Right cardiac atrium (tissue), 5 donors: ENCODE measurements at regions not wholly inside any gene's neighbourhood (a gene's known extent, or its start where the extent isn't known, plus 50 kb on each side); places are given as distances from the start of the nearest gene placed in this dataset.

ENCODE experiments used
- ATAC-seq, 2 donors: fragments of 200-7000 bp; cut with Tn5 transposase; one replicate each; pipeline versions ENCODE4 v1.8.0 to v1.9.1; 2020; ENCODE audit warnings: moderate library complexity in 2 of 2, mild to moderate bottlenecking in 1 of 2
- DNase-seq, 3 donors: peaks; one replicate each; pipeline ENCODE4 v3.0.0-alpha.2; 2020
- H3K27ac ChIP-seq: one replicate; pipeline ENCODE4 v1.5.1; 2013; ENCODE audit warnings: mild to moderate bottlenecking, low read length, control low read depth, moderate library complexity
- H3K27me3 ChIP-seq: one replicate; pipeline ENCODE4 v1.6.1; 2013; ENCODE audit not compliant: control insufficient read depth, insufficient read depth
- H3K4me1 ChIP-seq: one replicate; pipeline ENCODE4 v1.6.1; 2013; ENCODE audit warnings: low read length; ENCODE audit not compliant: control insufficient read depth, insufficient read depth
- H3K4me3 ChIP-seq: one replicate; pipeline ENCODE4 v1.5.1; 2013; ENCODE audit warnings: low read length, control low read depth
- H3K9me3 ChIP-seq: one replicate; pipeline ENCODE4 v1.6.1; 2013; ENCODE audit warnings: low read length; ENCODE audit not compliant: control insufficient read depth
- WGBS: extraction: QIAGEN DNeasy Blood & Tissue Kit; methylation state at CpG from one replicate; pipeline ENCODE4 v1.1.7; 2013; 5-methylcytosine and 5-hydroxymethylcytosine counted together
- intact Hi-C, 4 donors: fragments of 100-400 bp; cut with DNase I; formaldehyde crosslinking; loops; one replicate each; pipeline versions ENCODE4 v1.11.0 to v1.14.0; 2022 to 2023
- donor health status: healthy with polysubstance abuse.
- donor health status: DM: no; HTN: yes; CAD: no.
- donor health status: DM: no; HTN: no; CAD: no.
- donor health status: DM: no; HTN: yes; CAD: no; lungs with severe emphysema.
- donor health status: DM: yes; HTN: yes; CAD: no.

DNA sequence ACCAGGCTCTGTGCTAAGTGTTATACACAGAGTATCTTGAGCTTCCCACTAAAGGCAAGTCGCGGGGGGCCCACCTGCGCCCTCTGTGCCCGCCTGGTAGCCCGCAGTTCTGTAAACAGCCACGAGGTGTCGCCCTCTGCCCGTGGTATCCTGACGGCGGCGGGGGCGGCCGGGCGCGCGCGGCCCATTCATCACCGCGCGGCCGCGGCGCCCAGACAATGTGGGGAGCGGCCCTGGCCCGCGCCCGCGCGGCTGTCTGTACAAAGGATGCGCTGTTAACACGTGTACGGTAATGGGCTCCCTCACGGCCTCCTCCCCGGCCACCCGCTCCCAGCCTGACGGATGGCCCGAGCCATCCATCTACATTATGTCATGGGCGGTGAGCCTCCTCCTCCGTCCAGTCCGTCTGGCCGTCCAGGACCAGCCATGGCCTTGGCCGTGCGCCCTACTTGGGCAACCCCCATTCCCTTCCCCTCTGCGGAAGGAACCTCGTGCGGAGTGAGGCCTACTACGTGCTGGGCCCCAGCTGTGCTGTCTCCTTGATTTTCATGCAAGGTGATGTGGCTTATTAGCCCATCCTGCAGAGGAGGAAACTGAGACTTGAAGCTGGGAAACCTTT, 99.4 kb downstream of the MIAT start:
- no peaks in the 10 kb centered on the region for H3K4me1 ChIP-seq
- H3K27ac ChIP-seq, result no peak overlapping the region
- 12% methylated on average over 47 of the region's 47 CpGs for WGBS
- no peak overlapping the region for H3K4me3 ChIP-seq
- peak; percentile 85 to 92 for ATAC-seq
- intact Hi-C loops, result loop anchor here in 3 of 4 donors (5.0 to 10.0 kb wide), 4 partner anchors 558 to 1258 kb away; partner anchors contain the start of gene MN1 (in 3 of the 3)
- no peaks in the 10 kb centered on the region for H3K27me3 ChIP-seq
- H3K9me3 ChIP-seq, result no peaks in the 10 kb centered on the region
- DNase-seq, result peak; percentile 68 to 88 (median 87)

DNA sequence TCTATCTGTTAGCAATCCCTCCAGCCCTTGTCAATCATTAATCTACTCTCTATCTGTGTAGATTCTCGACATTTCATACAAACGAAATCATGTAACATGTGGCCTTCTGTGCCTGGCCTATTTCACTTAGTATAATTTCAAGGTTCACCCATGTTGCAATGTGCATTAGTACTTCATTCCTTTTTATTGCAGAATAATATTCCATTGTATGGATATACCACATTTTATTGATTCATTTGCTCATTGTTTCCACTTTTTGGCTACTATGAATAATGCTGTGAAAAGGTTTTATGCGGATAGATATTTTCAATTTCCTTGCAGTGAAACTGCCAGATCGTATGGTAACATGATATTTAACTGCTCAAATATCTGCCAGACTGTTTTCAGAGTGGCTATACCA, 100.1 kb downstream of the MIAT start:
- Histone ChIP-seq H3K27me3 (no peaks in the 10 kb centered on the region), H3K4me1 (no peaks in the 10 kb centered on the region), H3K4me3 (no peak overlapping the region), H3K9me3 (no peaks in the 10 kb centered on the region), H3K27ac (no peak overlapping the region)
- 99% methylated on average over 4 of the region's 4 CpGs for WGBS
- no peak for ATAC-seq
- no peak for DNase-seq
- intact Hi-C loops, result loop anchor here in 3 of 4 donors (5.0 to 10.0 kb wide), 4 partner anchors 557 to 1257 kb away; partner anchors contain the start of gene MN1 (in 3 of the 3)

DNA sequence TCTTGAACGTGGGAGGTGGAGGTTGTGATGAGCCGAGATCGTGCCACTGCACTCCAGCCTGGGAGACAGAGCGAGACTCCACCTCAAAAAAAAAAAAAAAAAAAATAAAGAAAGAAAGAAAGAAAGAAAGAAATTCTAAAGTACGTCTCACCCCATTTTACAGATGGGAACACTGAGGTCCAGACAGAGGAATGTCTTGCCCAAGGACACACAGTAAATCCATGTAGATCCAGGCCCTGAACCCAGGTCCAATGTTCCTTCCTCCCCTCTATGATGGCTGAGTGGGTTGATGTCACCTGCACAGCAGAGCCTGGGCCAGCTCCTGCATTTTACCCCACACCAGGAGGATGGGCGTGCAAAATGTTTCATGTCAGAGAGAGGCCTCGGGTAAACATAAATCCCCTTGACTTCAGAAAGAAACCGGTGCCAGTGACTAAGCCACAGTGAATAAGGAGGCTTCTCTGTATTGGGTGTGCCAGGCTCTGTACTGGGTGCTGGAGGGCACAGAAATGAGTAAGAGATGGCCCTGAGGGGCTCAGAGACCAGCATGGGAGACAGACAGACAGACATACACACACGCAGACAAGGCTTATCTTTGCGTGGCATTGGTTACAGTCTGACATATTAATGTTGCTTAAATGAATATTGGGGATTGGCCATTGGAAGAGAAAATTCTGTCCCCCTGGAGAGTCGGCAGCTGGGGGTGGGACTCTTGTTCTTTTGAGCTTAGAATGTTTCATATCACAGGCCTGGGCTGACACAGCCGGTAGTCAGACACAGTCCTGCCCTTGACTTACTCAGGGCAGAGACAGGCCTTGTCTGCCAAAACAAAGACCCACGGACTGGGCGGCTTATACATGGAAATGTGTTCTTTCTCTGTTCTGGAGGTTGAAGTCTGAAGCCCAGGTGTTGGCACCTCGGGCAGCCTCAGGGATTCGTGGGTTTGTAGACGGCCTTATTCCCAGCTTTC, 105.4 kb downstream of the MIAT start:
- no peaks in the 10 kb centered on the region for H3K9me3 ChIP-seq
- WGBS, result 96% methylated on average over 17 of the region's 17 CpGs
- H3K4me1 ChIP-seq, result no peaks in the 10 kb centered on the region
- no peaks in the 10 kb centered on the region for H3K27me3 ChIP-seq
- H3K27ac ChIP-seq, result no peak overlapping the region
- ATAC-seq (no peak), DNase-seq (no peak)
- H3K4me3 ChIP-seq, result no peak overlapping the region
- intact Hi-C loops, result loop anchor here in 2 of 4 donors (10.0 kb wide), 2 partner anchors 1042 to 1062 kb away; partner anchors contain the start of gene MN1 (in 1 of the 2)

DNA sequence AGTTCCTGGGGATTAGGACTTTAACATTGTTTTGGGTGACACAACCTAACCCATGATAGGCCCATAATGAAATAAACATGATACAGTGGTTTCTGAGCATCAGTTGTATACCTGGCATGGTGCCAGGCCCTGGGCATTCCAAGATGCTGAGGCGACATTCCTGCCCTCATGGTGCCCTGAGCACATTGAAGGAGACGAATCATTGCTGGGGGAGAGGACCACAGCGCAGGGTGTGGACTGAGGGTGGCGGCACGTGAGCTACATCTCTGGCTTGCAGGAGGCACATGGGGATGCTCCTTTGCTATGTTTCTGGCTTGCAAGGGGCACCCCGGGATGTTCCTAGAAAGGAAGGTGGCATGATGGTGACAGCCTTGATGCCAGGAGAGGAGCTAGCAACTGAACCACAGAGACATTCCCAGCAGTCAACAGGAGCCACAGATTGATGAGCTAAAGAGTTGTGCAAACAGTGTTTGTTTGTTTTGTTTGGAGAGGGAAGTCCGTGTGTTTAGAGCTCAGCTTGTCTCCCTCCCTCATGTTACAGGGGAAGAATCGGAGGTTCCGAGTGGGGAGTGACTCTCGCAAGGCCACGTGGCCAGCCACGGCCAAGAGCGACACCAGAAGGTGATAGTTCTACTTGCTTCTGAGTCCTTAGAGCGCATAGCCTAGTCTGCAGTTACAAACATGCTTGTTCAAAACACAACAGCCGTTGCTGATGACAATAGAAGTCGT, 106.4 kb downstream of the MIAT start:
- no peak for DNase-seq
- no peak for ATAC-seq
- H3K4me1 ChIP-seq, result no peaks in the 10 kb centered on the region
- WGBS, result 65% methylated on average over 16 of the region's 16 CpGs
- H3K27me3 ChIP-seq, result no peaks in the 10 kb centered on the region
- intact Hi-C loops, result loop anchor here in 2 of 4 donors (10.0 kb wide), 2 partner anchors 1041 to 1061 kb away; partner anchors contain the start of gene MN1 (in 1 of the 2)
- H3K27ac ChIP-seq, result no peak overlapping the region
- H3K9me3 ChIP-seq, result no peaks in the 10 kb centered on the region
- H3K4me3 ChIP-seq, result no peak overlapping the region

DNA sequence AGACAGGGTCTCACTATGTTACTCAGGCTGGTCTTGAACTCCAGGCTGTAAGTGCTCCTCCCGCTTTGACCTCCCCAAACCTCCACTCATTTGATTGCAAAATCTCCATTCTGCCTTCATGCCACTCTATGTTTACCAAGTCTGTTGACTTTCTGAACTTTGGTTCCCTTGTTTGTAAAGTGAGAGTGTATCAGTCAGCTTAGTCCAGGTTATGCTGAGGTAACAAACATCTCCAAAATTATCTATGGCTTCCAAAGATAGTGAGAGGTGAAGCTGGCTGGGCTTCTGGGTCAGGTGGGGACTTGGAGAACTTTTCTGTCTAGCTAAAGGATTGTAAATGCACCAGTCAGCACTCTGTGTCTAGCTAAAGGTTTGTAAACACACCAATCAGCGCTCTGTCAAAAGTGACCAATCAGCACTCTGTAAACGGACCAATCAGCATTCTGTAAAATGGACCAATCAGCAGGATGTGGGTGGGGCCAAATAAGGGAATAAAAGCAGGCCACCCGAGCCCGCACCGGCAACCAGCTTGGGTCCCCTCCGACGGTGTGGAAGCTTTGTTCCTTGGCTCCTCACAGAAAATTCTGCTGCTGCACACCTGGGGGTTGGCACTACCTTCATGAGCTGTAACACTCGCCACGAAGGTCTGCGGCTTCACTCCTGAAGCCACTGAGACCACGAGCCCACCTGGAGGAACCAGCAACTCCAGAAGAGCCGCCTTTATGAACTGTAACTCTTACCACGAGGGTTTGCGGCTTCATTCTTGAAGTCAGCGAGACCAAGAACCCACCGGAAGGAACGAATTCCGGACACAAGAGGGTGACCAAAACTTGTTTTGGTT, 109.3 kb downstream of the MIAT start:
- no peaks in the 10 kb centered on the region for H3K27me3 ChIP-seq
- H3K27ac ChIP-seq, result no peak overlapping the region
- H3K4me3 ChIP-seq, result no peak overlapping the region
- DNase-seq (no peak), ATAC-seq (no peak)
- intact Hi-C loops, result loop anchor here in 2 of 4 donors (10.0 kb wide), 2 partner anchors 1038 to 1058 kb away; partner anchors contain the start of gene MN1 (in 1 of the 2)
- H3K4me1 ChIP-seq, result no peaks in the 10 kb centered on the region
- no peaks in the 10 kb centered on the region for H3K9me3 ChIP-seq
- 98% methylated on average over 19 of the region's 19 CpGs for WGBS

DNA sequence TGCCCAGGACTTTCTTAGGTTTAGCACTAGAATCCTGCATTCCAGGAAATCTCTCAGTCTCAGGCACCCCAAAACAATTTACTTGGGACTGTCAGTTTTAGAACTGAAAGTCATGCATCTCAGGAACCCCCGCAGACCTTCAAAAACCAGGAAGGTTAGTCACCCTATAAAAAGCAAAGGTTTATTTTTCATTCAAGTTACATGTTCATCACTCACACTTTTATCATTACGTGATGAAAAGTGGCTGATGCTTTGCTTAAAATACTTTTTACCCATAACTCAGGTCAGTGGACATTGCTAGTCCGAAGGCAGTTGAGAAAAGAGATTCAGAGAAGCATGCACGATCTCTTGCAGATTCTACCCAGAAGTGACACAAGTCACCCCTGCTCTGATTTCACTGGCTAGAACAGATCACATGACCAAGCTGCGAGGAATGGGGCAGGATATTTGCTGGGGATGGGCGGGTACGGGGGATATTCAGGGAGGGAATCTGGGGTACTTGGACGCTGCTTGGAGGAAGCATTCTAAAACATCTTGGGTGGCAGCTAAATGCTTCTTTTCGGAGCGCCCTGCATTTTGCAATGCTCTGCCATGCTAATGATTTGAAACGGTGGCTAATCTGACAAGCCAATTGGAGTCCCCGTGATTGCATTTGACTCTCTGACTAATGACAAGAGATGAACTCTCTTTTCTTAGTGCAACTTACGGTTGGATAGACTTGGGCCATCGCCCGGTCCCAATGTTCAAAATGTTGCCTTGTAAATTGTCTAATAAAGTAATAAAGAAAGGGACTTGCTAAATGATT, 110.2 kb downstream of the MIAT start:
- no peak for DNase-seq
- Histone ChIP-seq H3K27ac (no peak overlapping the region), H3K4me3 (no peak overlapping the region), H3K27me3 (no peaks in the 10 kb centered on the region), H3K4me1 (no peaks in the 10 kb centered on the region), H3K9me3 (no peaks in the 10 kb centered on the region)
- intact Hi-C loops, result loop anchor here in 2 of 4 donors (10.0 kb wide), 2 partner anchors 1037 to 1057 kb away; partner anchors contain the start of gene MN1 (in 1 of the 2)
- 86% methylated on average over 15 of the region's 15 CpGs for WGBS
- ATAC-seq, result no peak

DNA sequence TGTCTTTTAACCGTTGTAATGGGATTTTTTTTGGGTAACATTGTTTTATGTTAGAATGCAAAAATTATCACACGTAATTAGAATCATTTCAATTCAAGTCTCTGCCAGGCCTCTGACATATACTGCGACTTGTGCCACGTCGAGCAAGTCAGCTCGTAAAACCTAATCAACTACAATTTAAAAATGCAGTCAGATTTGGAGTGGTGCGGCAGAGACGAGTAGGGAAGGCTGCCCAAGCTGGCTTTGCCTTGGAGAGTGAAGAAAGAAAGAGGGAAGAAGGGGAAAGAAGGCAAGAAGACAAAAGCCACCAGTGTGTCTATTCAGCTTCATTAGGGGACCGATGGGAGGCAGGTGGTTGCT, 110.7 kb downstream of the MIAT start:
- no peak overlapping the region for H3K27ac ChIP-seq
- no peaks in the 10 kb centered on the region for H3K4me1 ChIP-seq
- 93% methylated on average over 9 of the region's 9 CpGs for WGBS
- H3K4me3 ChIP-seq, result no peak overlapping the region
- DNase-seq (no peak), ATAC-seq (no peak)
- no peaks in the 10 kb centered on the region for H3K9me3 ChIP-seq
- intact Hi-C loops, result loop anchor here in 2 of 4 donors (10.0 kb wide), 2 partner anchors 1037 to 1057 kb away; partner anchors contain the start of gene MN1 (in 1 of the 2)
- no peaks in the 10 kb centered on the region for H3K27me3 ChIP-seq

DNA sequence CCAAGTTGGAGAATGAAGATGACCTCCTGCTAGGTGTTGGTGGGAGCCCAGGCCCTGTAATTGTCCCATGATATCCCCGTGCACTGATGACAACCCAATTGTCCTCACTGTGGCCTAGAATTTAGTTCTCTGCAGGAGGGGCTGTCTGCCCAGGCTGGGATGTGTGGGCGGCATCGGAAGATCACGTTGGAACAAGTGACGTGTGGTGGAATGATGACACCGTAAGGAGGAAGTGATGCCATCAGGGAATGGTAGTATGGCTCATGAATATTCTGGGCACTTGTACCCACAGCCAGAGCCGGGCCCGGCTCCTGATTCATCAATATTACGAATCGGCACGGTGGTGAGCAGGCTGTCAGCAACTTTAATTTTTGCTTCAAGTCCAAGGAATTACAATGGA, 111.6 kb downstream of the MIAT start:
- Histone ChIP-seq H3K27me3 (no peaks in the 10 kb centered on the region), H3K27ac (no peak overlapping the region), H3K4me3 (no peak overlapping the region), H3K4me1 (no peaks in the 10 kb centered on the region), H3K9me3 (no peaks in the 10 kb centered on the region)
- intact Hi-C loops, result loop anchor here in 2 of 4 donors (10.0 kb wide), 2 partner anchors 1036 to 1056 kb away; partner anchors contain the start of gene MN1 (in 1 of the 2)
- 79% methylated on average over 11 of the region's 11 CpGs for WGBS
- DNase-seq (no peak), ATAC-seq (no peak)

DNA sequence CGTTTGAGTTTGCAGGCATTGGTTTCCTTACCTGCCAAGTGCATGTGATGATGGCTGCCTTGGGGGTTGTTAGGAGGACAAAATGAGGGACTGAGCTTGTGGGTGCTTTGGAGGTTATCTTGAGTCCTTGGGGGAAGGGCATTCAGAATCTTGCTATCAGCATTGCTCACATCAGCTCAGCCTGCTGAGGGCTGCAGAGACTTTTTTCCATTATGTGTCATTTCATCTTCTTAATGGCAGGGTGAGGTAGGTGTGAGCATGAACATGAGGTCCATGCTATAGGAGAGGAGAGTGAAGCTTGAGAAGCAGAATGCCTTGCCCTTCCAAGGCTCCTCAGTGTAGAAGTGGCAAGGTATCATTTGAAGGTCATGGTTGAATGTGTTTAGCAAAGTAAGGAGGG, 112.3 kb downstream of the MIAT start:
- DNase-seq, result no peak
- no peak overlapping the region for H3K27ac ChIP-seq
- no peak for ATAC-seq
- WGBS, result 55% methylated on average over 1 of the region's 1 CpG
- no peaks in the 10 kb centered on the region for H3K4me1 ChIP-seq
- no peaks in the 10 kb centered on the region for H3K9me3 ChIP-seq
- H3K4me3 ChIP-seq, result no peak overlapping the region
- no peaks in the 10 kb centered on the region for H3K27me3 ChIP-seq
- intact Hi-C loops, result loop anchor here in 2 of 4 donors (10.0 kb wide), 2 partner anchors 1035 to 1055 kb away; partner anchors contain the start of gene MN1 (in 1 of the 2)
